HG02759 (cell line): ENCODE measurements at regions not wholly inside any gene's neighbourhood (a gene's known extent, or its start where the extent isn't known, plus 50 kb on each side); places are given as distances from the start of the nearest gene placed in this dataset.

ENCODE experiments used
- ATAC-seq: cut with Tn5 transposase; IDR thresholded peaks from one replicate; pipeline ENCODE4 v1.9.1; 2021; ENCODE audit warnings: mild to moderate bottlenecking, moderate library complexity; ENCODE audit not compliant: unreplicated experiment

- no peak for ATAC-seq
Measured at GRCh38 chr17:13310858-13311257, 290.9 kb downstream of the HS3ST3A1 start.

GRCh38 chr17:13306310-13306962, 288.6 kb upstream of the ELAC2 start:
- ATAC-seq: no peak

- no peak for ATAC-seq
Measured at GRCh38 chr17:13302983-13303382, 285.2 kb upstream of the ELAC2 start.

GRCh38 chr17:13302419-13302818, 284.6 kb upstream of the ELAC2 start:
- no peak for ATAC-seq

GRCh38 chr17:13297183-13297582, 279.4 kb upstream of the ELAC2 start:
- ATAC-seq: no peak

- no peak for ATAC-seq
Measured at GRCh38 chr17:13293421-13293820, 275.6 kb upstream of the ELAC2 start.

- no peak for ATAC-seq
Measured at GRCh38 chr17:13292291-13292690, 274.5 kb upstream of the ELAC2 start.

- no peak for ATAC-seq
Measured at GRCh38 chr17:13288248-13288647, 270.4 kb upstream of the ELAC2 start.

- ATAC-seq: no peak
Measured at GRCh38 chr17:13287226-13287625, 269.4 kb upstream of the ELAC2 start.

- ATAC-seq: no peak
Measured at GRCh38 chr17:13283606-13284005, 265.8 kb upstream of the ELAC2 start.

GRCh38 chr17:13281626-13282025, 263.8 kb upstream of the ELAC2 start:
- no peak for ATAC-seq

- no peak for ATAC-seq
Measured at GRCh38 chr17:13273806-13274205, 256.0 kb upstream of the ELAC2 start.

GRCh38 chr17:13272296-13272695, 254.5 kb upstream of the ELAC2 start:
- no peak for ATAC-seq

GRCh38 chr17:13268791-13269595, 251.2 kb upstream of the ELAC2 start:
- ATAC-seq: no peak

- ATAC-seq: no peak
Measured at GRCh38 chr17:13266606-13267005, 248.8 kb upstream of the ELAC2 start.

GRCh38 chr17:13265311-13265710, 247.5 kb upstream of the ELAC2 start:
- ATAC-seq: no peak

- no peak for ATAC-seq
Measured at GRCh38 chr17:13263746-13264145, 245.9 kb upstream of the ELAC2 start.

GRCh38 chr17:13256545-13256944, 238.7 kb upstream of the ELAC2 start:
- no peak for ATAC-seq

- ATAC-seq: no peak
Measured at GRCh38 chr17:13253733-13254410, 236.0 kb upstream of the ELAC2 start.

GRCh38 chr17:13244513-13244912, 226.7 kb upstream of the ELAC2 start:
- ATAC-seq: no peak

- ATAC-seq: no peak
Measured at GRCh38 chr17:13243585-13243984, 225.8 kb upstream of the ELAC2 start.

GRCh38 chr17:13240851-13241250, 223.0 kb upstream of the ELAC2 start:
- ATAC-seq: no peak
